ENCODE measurements at regions not wholly inside any gene's neighbourhood (a gene's known extent, or its start where the extent isn't known, plus 50 kb on each side); places are given as distances from the start of the nearest gene placed in this dataset.

- TF ChIP-seq, protein P1, sequence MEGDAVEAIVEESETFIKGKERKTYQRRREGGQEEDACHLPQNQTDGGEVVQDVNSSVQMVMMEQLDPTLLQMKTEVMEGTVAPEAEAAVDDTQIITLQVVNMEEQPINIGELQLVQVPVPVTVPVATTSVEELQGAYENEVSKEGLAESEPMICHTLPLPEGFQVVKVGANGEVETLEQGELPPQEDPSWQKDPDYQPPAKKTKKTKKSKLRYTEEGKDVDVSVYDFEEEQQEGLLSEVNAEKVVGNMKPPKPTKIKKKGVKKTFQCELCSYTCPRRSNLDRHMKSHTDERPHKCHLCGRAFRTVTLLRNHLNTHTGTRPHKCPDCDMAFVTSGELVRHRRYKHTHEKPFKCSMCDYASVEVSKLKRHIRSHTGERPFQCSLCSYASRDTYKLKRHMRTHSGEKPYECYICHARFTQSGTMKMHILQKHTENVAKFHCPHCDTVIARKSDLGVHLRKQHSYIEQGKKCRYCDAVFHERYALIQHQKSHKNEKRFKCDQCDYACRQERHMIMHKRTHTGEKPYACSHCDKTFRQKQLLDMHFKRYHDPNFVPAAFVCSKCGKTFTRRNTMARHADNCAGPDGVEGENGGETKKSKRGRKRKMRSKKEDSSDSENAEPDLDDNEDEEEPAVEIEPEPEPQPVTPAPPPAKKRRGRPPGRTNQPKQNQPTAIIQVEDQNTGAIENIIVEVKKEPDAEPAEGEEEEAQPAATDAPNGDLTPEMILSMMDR (IDR thresholded peaks at IDR 0.05; ENCODE audit: low read depth, low read length, missing input control) = no peak
- TF ChIP-seq YY1 (IDR thresholded peaks at IDR 0.05) (no peak), EGR1 (IDR thresholded peaks at IDR 0.05; ENCODE audit: low read depth in 2 of 2) (no peak), RAD21 (IDR thresholded peaks at IDR 0.05) (no peak), NR2F2 (IDR thresholded peaks at IDR 0.05) (no peak), FOXA1 (IDR thresholded peaks at IDR 0.05) (no peak), JUND (IDR thresholded peaks at IDR 0.05) (no peak), SP1 (IDR thresholded peaks at IDR 0.05) (no peak)
- TF ChIP-seq, protein P2, sequence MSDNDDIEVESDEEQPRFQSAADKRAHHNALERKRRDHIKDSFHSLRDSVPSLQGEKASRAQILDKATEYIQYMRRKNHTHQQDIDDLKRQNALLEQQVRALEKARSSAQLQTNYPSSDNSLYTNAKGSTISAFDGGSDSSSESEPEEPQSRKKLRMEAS (IDR thresholded peaks at IDR 0.05) = no peak
- TF ChIP-seq, protein P3, sequence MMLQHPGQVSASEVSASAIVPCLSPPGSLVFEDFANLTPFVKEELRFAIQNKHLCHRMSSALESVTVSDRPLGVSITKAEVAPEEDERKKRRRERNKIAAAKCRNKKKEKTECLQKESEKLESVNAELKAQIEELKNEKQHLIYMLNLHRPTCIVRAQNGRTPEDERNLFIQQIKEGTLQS (IDR thresholded peaks at IDR 0.05) = no peak
- TF ChIP-seq, protein P4, sequence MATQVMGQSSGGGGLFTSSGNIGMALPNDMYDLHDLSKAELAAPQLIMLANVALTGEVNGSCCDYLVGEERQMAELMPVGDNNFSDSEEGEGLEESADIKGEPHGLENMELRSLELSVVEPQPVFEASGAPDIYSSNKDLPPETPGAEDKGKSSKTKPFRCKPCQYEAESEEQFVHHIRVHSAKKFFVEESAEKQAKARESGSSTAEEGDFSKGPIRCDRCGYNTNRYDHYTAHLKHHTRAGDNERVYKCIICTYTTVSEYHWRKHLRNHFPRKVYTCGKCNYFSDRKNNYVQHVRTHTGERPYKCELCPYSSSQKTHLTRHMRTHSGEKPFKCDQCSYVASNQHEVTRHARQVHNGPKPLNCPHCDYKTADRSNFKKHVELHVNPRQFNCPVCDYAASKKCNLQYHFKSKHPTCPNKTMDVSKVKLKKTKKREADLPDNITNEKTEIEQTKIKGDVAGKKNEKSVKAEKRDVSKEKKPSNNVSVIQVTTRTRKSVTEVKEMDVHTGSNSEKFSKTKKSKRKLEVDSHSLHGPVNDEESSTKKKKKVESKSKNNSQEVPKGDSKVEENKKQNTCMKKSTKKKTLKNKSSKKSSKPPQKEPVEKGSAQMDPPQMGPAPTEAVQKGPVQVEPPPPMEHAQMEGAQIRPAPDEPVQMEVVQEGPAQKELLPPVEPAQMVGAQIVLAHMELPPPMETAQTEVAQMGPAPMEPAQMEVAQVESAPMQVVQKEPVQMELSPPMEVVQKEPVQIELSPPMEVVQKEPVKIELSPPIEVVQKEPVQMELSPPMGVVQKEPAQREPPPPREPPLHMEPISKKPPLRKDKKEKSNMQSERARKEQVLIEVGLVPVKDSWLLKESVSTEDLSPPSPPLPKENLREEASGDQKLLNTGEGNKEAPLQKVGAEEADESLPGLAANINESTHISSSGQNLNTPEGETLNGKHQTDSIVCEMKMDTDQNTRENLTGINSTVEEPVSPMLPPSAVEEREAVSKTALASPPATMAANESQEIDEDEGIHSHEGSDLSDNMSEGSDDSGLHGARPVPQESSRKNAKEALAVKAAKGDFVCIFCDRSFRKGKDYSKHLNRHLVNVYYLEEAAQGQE (IDR thresholded peaks at IDR 0.05) = no peak
These were observed 153.9 kb downstream of the UTRN start for GRCh38 chr6:144439016-144439415.

All from liver (tissue), 3 donors.